GM18505 (cell line): ENCODE measurements at regions not wholly inside any gene's neighbourhood (a gene's known extent, or its start where the extent isn't known, plus 50 kb on each side); places are given as distances from the start of the nearest gene placed in this dataset.
"Not testable (repeated sequence)": the region's sequence is repeated elsewhere in the genome, so short reads cannot be mapped to it uniquely, and the experiment has no call there.

Source experiments
- ATAC-seq: cut with Tn5 transposase; IDR thresholded peaks from one replicate; pipeline ENCODE4 v1.9.1; 2021; ENCODE audit not compliant: unreplicated experiment
- POLR2A ChIP-seq: IDR thresholded peaks from 4 replicates; pipeline ENCODE4 v1.6.1; 2011; ENCODE audit warnings: borderline replicate concordance; ENCODE audit not compliant: insufficient read depth, insufficient read length; ENCODE audit errors: extremely low read depth

DNA sequence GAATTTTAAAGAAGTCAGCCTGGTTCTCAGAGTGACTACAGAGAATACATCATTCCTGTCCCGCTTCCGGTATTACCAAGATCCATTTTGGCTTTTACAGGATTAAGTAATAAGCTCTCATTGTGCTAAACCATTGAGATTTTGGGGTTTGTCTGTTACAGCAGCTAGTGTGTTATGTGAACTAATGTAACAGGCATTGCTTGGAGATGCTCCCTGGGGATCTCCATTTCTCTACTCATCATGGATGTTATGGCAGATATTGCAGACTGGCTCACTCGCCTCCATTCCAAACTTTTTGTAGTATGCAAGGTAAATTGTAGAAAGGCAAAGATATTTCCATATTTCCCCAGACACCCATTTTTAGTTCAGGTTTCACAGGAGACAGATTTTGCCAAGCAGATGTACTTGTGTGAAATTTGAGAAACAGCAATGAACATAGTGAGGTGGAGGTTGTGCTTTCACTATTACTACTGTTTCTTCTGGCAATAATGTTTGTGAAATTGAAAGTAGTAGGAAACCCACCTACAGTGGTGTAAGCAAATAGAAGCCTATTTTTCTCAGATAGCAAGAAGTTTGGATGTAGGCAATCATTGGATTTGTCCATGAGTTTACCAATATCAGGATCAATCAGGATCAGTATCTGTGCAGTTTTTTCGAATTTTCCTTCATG is 177.1 kb upstream of the GALNT15 start:
- ATAC-seq, result no peak

DNA sequence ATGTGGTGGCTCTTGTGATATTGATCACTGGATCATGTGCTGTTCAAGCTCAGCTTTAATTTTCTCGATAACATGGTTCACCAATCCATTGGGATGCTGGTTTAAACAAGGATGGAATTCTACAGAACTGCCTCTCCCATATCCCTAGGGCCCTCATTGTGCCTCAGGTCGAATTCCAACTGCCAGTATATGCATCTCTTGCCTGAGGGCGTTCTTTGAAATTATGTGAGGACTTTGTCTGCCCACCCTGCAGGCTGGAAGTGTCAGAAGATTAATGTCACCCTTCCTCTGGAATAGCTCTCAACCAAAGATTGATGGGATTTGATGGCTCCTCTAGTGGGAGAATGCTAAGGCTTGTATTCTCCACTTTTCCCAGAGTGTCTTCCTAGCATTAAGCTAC is 175.6 kb upstream of the GALNT15 start:
- TF ChIP-seq POLR2A, result no peak
- no peak for ATAC-seq

More for the DNA sequence above, 177.1 kb upstream of the GALNT15 start:
- no peak for TF ChIP-seq POLR2A

DNA sequence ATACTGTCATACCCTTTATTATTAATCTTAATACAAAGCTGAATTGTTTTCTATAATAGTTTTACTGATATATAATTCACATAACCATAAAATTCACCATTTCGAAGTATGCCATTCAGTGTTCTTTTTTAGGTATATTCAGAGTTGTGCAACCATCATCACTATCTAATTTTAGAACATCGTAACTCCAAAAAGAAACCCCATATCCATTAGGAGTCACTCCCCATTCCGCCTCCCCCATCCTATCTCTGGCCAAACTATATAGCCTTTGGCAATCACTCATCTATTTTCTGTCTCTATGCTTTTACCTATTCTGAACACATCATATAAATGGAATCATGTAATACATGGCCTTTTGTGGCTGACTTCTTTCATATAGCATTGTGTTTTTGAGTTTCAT is 169.7 kb upstream of the GALNT15 start:
- TF ChIP-seq POLR2A, result no peak
- ATAC-seq, result no peak

DNA sequence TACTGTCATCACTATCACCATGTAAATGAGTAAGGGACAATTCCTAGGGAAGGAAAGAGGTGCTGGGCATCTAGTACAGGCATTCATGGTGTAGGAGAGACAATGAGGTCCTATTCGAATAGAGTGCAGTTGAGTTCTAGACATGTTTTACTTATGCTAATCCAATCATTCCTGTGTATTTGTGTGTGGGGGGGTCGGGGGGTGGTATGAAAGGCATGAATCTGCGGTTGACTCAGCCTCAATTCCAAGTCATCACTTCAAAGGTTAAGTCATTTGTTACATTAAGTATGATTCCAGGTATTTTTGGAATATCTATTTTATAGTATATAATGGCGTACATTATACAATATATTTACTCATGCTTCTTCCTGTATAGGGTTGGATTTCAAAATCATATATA is 163.1 kb upstream of the GALNT15 start:
- no peak for ATAC-seq
- no peak for TF ChIP-seq POLR2A

DNA sequence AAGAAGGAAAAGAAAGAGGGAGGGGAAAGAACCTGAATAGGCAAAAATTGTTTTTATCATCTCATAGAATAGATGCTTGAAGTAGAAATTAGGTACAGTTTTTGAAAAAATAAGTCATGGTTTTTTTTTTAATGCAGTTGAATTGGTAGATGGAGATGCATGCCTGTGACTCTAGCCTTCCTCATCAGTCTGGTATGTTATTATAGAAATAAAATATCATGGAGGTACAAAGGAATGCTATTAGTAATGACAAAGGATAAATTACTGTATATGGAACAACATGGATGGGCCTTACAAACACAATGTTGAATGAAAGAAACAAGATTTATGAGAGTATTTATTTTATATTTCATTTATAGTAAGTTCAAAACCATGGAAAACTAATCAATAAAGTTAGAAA is 162.4 kb upstream of the GALNT15 start:
- no peak for TF ChIP-seq POLR2A
- no peak for ATAC-seq

DNA sequence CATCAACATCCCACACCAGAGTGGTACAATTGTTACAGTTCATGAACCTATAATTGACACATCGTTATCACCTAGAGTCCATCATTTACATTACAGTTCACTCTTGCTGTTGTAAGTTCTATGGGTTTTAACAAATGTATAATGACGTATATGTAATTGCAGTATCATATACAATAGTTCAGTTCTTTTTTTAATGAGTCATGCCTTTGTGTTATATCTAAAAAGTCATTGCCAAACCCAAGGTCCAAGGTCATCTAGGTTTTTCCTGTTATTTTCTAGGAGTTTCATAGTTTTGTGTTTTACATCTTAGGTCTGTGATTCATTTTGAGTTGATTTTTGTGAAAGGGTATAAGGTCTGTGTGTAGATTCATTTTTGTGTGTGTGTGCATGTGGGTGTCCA is 160.9 kb upstream of the GALNT15 start:
- no peak for ATAC-seq
- TF ChIP-seq POLR2A, result no peak

DNA sequence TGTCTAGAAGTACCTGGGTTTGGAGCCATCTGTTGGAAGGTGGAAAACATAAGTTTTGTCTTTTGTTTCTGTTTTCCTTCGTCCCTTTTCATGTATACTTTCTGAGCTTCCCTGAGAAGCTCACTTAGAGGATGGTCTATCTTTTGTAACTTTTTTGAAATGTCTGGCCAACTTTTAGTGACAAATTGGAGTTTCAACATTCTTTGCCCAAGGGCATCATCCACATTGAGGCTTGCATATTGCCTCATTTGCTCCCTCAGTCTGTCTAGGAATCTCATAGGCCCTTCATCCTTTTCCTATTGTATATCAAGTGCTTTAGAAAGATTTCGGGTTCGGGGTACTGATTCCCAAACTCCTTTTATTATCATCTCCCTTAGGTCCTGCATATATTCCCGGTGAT is 152.7 kb upstream of the GALNT15 start:
- ATAC-seq, result not testable (repeated sequence)

DNA sequence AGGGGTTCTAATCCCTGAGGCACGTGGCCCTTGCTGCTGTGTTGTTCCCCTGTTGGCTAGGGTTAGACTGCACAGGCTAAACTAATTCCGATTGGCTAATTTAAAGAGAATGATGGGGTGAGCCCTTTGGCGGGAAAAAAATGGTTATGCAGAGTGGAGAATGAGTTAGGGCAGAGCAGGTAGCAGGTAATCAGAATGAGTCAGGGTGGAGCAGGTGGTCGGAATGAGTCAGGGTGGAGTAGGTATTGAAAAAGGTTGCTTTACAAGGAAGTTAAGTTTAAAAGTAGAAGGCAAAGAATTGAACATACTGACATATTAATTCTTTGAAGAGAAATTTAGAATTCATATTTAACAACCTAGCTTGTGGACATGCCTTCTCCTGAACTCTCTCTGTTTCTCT is 150.6 kb upstream of the GALNT15 start:
- ATAC-seq, result not testable (repeated sequence)

DNA sequence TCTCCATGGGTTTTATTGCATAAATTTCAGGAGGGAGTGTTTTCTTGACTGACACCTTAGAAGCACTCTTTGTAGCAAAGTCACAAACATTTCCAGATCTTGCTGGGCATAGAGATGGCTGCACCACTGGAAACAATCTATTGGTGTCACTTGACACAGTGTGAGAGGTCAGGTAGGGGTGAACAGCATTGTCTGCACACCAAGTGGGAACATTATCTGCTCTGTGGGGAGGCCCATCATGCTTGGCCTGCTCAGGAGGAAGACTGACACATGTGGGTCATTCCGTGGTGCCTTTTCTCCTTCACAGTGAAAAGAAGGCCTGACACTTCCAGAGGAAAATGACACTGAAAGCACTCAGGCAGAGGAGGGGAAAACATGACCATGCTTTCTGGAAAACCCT is 149.9 kb upstream of the GALNT15 start:
- no peak for TF ChIP-seq POLR2A
- no peak for ATAC-seq

DNA sequence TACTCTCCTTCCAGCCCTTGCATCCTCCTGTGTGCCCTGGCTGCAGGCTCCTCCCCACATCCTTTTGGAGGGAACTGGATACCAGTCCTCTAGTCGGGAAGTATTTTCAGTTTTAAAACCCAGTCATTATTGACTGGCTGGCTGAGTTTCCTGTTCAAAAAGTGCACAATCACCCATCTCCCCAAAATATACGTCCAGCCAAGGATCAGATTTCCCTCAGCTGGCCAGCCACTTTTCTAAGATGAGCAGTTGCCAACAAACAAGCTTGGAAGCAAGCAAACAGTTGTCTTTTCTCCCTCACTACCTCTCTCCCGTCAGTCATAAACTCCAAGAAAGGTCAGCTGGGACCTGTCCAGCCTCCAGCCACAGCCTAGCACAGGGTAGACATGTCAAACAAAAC is 147.7 kb upstream of the GALNT15 start:
- ATAC-seq, result no peak
- no peak for TF ChIP-seq POLR2A

DNA sequence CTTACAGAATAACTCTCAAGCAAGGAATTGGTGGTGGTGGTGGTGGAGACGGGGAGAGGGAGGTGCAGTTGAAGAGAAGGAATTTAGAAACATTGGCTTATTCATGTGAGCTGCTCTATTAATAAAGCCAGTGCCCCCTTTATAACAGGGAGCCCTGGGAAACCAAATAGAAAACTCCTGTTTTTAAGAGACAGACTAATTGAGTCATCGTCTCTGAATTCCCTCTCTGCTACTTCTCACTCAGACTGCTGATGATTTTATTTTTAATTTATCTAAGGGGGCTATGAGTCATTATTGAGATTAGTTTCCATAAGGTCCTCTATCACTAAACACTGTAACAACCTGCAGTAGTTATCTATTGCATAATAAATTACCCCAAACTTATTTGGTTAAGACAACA is 145.9 kb upstream of the GALNT15 start:
- no peak for TF ChIP-seq POLR2A
- no peak for ATAC-seq

DNA sequence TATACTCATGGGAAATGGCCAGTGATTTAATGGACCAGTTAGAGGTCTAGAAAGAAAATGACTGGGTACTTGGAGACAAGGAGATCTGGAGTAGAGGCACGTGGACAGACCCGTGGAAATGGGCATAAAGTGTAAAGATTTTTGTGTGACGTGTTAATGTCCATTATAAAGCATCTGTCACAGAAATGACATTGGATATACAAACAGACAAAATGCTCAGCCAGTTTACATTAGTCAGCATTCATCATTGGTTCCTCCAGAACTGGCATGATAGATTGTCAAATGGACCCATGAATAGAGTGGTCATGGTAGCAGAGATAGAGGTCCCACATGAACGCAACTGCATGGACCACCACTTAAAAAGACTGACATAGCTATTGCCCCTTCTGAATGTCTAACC is 144.1 kb upstream of the GALNT15 start:
- no peak for ATAC-seq

DNA sequence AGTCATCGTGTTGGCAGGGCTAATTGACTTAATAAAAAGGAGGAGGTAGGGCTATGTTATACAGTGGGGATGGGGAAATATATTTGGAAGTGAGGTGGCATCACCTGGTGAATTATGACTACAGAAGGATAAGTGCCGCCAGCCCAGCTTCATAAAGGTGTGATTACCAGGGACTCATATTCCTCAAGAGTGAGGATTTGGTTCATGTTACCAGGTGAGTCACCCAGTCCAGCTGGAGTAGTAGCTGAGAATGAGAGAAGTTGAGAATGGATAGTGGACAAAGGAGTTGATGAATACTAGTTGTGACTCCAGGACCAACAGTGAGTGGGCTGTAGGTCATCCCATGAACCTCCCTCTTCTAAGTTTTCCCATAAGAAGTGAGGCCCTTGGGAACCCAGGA is 143.0 kb upstream of the GALNT15 start:
- no peak for TF ChIP-seq POLR2A
- ATAC-seq, result no peak

More for the DNA sequence above, 144.1 kb upstream of the GALNT15 start:
- TF ChIP-seq POLR2A, result no peak

DNA sequence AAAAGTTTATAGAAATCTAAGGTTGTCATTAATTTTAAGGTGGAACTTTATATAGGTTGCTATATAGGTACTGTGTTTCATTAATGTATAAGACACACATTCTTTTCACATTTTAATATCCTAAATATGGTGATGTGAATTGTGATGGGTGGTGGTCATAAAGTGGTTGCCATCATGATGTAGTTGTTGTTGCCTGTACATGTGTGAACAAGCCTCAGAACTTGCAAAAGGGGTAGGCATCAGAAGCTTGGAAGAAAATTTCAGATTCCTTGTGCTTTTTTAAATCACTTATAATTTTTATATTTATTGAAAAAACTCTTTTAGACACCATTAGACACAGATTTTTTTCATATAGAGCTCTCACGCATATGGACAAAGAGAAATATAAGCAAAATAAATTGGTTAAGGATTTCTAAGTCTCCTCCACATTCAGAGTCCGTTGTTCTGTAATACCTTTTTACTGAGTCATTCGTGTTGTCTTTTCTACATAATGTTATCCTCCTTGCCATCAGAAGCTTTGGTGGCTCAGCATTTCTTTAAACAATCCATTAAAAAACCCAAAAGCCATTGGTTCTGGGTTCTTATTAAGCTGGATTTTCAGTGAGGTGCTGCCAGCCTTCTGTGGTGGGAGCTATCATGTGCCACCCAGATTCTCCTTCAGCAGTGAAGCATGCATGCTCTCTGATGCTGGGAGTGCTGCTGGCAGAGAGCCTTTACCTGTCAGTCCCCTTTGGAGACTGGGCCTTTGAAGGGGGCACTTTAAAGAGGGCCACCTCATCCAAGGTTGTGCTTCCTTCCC is 140.4 kb upstream of the GALNT15 start:
- TF ChIP-seq POLR2A, result no peak
- no peak for ATAC-seq
